ENCODE measurements at regions not wholly inside any gene's neighbourhood (a gene's known extent, or its start where the extent isn't known, plus 50 kb on each side); places are given as distances from the start of the nearest gene placed in this dataset.

DNA sequence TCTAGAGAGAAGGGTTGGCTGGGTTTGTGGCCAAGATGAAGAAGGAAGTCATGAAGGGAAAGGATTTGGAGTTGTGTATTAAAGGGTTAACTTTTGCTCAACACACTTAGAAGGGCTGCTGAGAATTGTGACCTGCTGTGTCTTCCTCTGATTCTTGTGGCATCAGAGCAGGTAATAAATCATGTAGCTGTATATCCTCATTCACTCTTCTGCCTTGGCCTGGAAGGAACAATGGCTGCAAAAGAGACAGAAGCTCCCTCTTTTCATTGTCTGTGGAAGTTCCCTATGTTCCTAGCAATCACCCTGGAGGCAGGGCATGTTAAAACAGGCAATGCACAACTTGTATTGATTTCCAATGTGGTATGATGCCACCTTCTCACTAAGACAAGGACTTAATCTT is 159.1 kb downstream of the LRRC70 start:
- TF ChIP-seq, protein P1, sequence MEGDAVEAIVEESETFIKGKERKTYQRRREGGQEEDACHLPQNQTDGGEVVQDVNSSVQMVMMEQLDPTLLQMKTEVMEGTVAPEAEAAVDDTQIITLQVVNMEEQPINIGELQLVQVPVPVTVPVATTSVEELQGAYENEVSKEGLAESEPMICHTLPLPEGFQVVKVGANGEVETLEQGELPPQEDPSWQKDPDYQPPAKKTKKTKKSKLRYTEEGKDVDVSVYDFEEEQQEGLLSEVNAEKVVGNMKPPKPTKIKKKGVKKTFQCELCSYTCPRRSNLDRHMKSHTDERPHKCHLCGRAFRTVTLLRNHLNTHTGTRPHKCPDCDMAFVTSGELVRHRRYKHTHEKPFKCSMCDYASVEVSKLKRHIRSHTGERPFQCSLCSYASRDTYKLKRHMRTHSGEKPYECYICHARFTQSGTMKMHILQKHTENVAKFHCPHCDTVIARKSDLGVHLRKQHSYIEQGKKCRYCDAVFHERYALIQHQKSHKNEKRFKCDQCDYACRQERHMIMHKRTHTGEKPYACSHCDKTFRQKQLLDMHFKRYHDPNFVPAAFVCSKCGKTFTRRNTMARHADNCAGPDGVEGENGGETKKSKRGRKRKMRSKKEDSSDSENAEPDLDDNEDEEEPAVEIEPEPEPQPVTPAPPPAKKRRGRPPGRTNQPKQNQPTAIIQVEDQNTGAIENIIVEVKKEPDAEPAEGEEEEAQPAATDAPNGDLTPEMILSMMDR (IDR thresholded peaks at IDR 0.05), result no peak
- TF ChIP-seq ZFX (IDR thresholded peaks at IDR 0.05; ENCODE audit: borderline replicate concordance), result no peak
- no peak overlapping the region for H3K27ac ChIP-seq

DNA sequence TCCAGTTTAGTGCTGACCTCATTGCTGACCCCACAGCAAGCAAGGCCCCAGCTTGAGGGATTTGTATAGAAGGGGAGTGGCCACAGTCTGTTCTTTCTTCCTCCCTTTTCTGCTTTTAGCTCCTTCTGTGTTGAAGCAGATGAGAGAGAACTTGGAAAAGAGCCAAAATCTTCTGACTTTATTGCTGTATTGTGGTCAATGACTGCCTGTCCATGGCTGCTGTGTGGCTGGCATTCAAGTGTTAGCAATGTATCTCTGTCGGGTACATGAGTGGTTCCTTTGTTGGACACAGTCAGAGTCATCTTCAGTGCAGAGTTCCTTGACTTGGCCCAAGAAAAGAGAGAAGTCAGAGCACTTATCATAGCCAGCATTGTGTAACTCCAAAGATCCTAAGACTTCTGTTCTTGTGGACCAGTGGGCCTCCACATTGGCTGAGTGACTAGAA is 154.1 kb downstream of the LRRC70 start:
- no peak overlapping the region for H3K27ac ChIP-seq
- TF ChIP-seq ZFX (IDR thresholded peaks at IDR 0.05; ENCODE audit: borderline replicate concordance), result no peak
- TF ChIP-seq, protein P1 (IDR thresholded peaks at IDR 0.05), result no peak

DNA sequence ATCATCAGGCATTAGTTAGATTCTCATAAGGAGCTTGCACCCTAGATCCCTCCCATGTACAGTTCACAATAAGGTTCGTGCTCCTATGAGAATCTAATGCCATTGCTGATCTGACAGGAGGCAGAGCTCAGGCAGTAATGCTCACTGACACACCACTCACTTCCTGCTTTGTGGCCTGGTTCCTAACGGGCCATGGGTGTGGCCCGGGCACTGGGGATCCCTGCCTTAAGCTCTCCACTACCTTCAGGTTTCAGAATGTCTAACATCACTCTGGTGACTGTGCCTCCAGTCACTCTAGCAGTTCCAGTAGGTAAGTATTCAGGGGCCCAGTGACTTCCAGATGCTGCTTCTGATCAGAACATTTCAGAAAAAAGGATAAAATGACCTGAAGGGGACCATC is 152.4 kb downstream of the LRRC70 start:
- H3K27ac ChIP-seq, result no peak overlapping the region
- no peak for TF ChIP-seq ZFX (IDR thresholded peaks at IDR 0.05; ENCODE audit: borderline replicate concordance)
- TF ChIP-seq, protein P1 (IDR thresholded peaks at IDR 0.05), result no peak

DNA sequence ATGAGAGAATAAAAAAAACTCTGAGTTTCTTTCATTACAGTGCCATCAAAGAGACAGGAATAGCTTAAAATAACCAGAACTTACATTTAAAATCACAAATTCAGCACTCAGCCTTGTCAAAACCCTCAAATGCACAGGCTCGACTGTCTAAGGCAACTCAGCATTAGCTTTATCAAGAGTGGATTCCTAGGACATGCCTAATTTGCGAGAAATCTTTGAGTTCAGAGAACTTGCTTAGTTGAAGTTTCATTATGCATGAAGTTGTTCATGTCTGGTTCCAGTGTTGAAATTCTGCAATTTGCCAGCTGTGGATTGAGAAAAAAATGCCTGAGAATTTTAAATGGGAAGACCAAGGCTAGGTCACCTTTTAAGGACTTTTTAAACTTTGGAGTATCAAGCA is 151.1 kb downstream of the LRRC70 start:
- no peak for TF ChIP-seq ZFX (IDR thresholded peaks at IDR 0.05; ENCODE audit: borderline replicate concordance)
- TF ChIP-seq, protein P1 (IDR thresholded peaks at IDR 0.05), result no peak
- no peak overlapping the region for H3K27ac ChIP-seq

DNA sequence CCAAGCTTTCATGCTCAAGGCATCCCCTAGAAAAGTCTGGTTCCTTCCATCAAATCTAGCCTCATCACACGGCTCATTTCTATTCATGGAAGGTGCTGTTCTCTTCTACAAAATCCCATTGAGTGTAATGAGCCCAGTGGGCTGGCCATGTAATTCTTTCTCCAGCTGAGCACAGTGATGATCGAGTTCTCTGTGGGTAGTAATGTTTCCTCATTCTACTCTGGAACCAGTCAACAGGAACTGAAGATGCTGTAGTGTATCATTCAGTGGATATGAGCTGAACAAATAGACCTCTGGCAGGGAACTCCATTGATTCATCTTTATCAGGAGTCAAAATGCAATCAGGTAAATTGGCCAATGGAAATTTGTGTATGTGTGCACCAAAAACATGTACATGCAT is 149.2 kb downstream of the LRRC70 start:
- TF ChIP-seq, protein P1 (IDR thresholded peaks at IDR 0.05), result no peak
- no peak for TF ChIP-seq ZFX (IDR thresholded peaks at IDR 0.05; ENCODE audit: borderline replicate concordance)

DNA sequence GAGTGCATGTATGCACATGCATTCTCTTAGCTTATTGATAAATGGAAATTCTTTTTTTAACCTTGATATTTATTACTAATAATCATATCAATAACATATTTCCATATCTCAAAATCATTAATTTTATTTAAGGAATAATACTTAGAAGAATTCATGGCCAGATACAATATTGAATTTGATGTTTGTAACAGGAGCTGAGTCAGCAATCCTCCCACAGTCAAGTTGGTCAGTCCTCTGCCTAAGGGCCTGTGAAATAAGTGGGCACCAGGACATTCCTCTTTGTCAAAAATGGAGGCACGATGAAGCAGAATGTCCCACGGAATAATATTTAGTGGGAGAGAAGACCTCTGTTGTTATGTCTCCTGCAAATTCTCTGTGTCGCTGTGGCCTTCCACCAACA is 148.6 kb downstream of the LRRC70 start:
- TF ChIP-seq, protein P1 (IDR thresholded peaks at IDR 0.05), result no peak
- no peak for TF ChIP-seq ZFX (IDR thresholded peaks at IDR 0.05; ENCODE audit: borderline replicate concordance)
- no peak overlapping the region for H3K27ac ChIP-seq

More for the DNA sequence above, 149.2 kb downstream of the LRRC70 start:
- H3K27ac ChIP-seq, result no peak overlapping the region

DNA sequence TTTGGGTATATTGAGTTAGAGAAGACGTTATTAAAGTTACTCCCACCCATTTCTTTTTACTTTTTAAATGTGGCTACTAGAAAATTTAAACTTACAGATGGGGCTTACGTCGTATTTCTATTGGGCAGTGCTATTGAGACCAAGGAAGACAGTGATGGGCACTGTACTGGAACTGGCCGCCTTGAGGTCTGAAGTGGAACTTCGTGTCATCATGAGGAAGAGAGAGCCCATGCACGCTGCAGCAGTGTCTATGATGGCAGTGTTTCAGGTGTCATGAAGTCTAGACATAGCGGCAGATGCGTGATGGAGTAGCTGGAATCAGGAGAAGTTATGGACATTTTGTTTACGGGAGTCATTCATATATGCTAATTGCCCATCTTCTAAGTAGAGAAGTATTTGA is 143.7 kb downstream of the LRRC70 start:
- H3K27ac ChIP-seq, result no peak overlapping the region
- no peak for TF ChIP-seq ZFX (IDR thresholded peaks at IDR 0.05; ENCODE audit: borderline replicate concordance)
- TF ChIP-seq, protein P1 (IDR thresholded peaks at IDR 0.05), result no peak

Data from 22Rv1 (cell line).